NCI-H526 (cell line): ENCODE measurements at regions not wholly inside any gene's neighbourhood (a gene's known extent, or its start where the extent isn't known, plus 50 kb on each side); places are given as distances from the start of the nearest gene placed in this dataset.
A peak's percentile ranks its signal among the peaks of the same experiment; 100 is the strongest.

Source experiments
- DNase-seq, 2 experiments: peaks; one replicate each; lab custom pipeline; 2025; lab: John Stamatoyannopoulos, UW

DNA sequence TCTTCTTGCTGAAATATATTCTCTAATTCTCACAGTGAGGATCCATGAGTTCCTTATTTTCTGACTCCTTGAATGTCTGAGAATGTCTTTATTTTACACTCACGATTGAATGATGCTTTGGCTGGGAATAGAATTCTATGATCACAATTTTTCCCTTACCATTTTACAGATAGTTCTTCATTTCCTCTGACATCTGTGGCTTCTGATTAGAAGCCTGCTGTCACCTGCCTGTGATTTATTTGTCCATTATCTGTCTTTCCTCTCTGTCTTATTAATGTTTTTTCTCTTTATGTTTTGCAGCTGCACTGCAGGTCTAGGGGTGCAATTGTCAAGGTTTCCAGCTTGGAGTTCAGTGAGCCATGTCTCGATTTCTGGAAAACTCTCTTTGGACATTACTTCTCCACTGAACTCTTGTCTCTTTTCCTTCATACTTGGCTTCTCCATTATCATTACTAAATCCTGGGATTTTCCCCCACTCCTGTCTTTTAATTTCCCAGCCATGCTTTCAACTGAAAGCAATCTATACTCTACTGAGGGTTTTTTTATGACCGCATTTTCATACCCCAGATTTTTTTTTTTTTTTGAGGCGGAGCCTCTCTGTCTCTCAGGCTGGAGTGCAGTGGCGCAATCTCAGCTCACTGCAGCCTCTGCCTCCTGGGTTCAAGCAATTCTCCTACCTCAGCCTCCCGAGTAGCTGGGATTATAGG, 85.8 kb upstream of the PRNP start:
- no peak for DNase-seq

DNA sequence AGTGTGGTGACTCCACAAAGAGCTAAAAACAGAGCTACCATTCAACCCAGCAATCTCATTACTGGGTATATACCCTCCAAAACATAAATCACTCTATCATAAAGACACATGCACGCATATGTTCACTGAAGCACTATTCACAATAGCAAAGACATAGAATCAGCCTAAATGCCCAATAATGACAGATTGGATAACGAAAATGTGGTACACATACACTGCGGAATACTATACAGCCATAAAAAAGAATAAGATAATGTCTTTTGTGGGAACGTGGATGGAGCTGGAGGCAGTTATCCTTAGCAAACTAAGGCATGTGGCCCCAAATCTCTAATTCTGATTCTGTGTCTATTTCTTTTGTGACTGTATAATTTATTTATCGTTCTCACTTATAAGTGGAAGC, 89.0 kb upstream of the PRNP start:
- no peak for DNase-seq

- DNase-seq, result no peak
Observed at GRCh38 chr20:4593149-4593525, 93.1 kb upstream of the PRNP start.

DNA sequence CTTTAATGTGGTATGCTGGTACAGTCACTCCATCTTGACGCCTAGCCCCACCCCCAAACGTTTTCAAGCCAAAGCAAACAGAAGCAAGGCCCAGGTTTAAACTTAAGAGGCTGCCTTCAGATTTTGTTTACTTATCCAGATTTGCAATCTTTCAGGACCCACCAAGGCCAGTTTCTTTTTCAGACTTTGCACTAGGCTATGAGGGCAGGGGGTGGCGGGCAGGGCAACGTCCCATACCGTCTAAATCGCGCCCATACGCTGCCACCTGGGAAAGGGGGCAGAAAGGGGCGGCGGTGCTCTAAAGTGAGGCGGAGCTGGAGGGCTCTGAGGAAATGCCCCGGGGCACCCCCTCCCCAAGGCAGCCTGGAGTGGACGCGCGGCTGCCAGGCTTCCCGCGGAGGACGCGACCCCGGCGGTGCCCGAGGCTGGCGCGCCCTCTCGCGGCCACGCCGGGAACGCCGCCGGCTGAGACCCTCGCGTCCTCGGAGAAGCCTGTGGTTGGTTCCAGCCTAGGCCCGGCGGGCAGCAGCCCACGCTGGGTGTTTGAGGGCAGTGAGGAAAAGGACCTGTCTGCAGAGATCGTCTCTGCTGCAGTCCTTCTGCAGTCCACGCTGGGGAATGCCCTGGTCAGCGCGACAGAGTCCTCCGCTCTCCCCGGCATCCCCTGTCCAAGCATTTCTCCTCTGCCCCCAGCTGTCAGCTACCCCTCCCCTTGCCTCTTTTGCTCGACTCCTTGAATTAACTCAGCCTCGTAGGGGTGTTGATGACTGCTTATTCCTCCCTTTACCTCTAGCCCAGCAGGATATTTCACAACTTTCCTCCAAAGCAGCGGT, 93.7 kb upstream of the PRNP start:
- peak in 1 of 2 experiments; percentile 60 for DNase-seq

GRCh38 chr20:4591975-4592315, 94.3 kb upstream of the PRNP start:
- no peak for DNase-seq

- DNase-seq, result no peak
Observed at GRCh38 chr20:4585758-4586157, 100.5 kb upstream of the PRNP start.

GRCh38 chr20:4585104-4585753, 101.0 kb upstream of the PRNP start:
- no peak for DNase-seq

DNA sequence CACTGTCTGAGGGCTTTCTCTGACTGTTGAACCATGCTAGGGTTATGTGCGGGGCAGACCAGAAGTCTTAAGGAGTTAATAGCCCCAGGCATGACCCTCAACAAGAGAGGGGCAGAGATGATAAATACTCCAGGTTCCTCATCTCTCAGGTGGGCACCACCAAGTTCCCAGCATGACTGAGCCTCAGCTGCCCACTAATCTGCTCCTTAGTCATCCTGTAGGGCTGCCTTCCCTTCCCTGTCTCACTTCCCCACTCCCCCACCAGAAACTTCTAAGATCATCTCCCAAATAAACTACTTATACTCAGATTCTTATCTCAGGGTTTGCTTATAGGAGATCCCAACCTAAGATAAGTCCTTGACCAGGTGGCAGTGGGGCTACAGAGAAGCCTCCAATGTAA, 101.7 kb upstream of the PRNP start:
- no peak for DNase-seq

GRCh38 chr20:4581838-4582237, 104.4 kb upstream of the PRNP start:
- DNase-seq, result no peak

GRCh38 chr20:4578375-4578774, 107.9 kb upstream of the PRNP start:
- DNase-seq, result no peak

DNA sequence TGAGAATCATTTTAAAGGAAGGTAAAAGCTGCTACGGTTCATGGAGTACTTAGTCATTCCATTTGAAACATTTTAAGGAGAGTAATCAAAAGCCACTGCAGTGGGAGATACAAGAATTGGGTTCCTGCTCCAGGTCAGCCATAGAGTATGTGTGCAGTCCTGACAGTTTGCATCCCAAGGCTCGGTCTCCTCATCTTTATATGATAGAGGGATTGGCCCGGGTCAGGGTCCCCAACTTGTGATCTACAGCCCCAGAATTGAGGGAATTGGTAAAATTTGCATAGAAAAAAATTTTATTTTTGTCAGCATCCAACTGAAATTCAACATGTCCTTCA, 111.9 kb upstream of the PRNP start:
- no peak for DNase-seq

- no peak for DNase-seq
Observed at GRCh38 chr20:4573564-4574355, 112.5 kb upstream of the PRNP start.

DNA sequence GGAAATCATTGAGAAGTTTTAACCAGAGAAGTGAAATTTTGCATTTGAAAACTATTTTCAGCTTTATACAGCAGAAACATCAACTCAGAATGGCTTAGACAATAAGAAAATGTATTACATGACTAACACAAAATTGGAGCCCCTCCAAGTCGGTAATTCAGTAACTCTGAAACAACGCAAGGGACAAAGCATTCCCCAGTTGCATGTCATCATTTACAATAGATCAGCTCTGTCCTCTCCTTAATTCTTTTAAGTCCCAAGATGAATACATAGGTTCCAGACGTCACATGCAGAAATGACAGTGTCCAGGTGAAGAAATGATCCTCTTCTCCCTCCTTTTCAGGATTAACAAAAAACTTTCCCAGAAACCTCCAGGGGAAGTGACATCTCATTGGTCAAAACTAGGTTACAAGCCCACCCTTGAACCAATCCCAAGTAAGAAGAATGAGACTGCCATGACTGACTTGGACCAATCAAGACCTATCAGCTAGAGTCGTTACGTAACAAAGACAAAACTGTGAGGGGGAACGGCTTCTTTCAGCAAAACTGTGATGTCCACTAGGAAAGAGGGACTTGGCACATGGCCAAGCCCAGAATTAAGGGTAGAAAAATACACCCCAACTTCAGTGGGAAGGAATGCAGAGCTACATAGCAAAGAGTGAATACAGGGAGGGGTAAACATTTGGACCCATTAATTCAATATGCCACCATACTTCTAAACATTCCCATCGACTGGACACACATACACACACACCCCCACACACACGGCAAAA, 114.3 kb upstream of the PRNP start:
- no peak for DNase-seq

DNA sequence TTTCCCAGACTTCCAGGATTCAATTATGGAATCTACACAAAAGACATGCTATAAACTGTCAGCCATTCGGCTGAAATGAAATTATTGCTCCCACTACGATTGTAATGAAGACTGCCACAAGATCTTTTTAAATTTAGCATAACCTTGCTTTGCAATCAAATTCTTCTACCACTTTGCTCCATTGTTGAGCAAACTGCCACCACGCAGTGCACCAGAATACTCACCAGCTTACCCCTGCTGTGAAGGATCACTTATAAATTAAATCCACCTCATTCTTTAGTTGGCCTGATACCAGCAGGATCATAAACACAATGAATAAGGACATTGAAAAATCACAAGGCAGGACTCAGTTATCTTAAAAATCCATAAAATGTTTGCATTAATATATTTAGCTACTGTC, 116.4 kb upstream of the PRNP start:
- DNase-seq, result no peak

- no peak for DNase-seq
Observed at GRCh38 chr20:4569092-4569491, 117.2 kb upstream of the PRNP start.

DNA sequence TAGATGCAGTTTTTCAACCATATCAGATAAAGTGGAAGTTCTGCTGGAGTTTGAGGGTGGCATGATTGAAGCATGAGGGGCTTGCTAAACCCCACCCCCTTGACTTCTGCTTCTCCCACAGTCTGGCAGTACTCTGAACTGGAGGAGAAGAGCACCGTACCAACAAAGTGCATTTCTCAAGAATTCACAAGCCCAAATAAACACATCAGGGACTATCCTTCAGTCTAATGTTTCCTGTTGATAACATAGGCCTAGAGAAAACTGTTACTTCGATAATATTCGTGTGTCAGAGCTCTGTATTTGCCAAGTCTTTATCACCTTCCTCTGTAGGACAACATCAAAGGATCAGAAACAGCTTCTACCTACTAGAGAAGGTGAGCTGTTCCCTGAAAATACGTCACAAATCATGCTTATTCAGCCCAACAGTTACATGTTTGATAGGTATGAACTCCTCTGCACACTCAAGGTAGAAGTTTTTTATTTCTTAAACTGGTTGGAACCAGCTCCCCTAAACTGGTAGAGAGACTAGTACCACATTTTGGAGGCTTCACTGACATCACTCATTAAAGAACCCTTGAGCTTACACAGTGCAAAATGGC, 117.8 kb upstream of the PRNP start:
- no peak for DNase-seq

- DNase-seq, result no peak
Observed at GRCh38 chr20:4567170-4567569, 119.1 kb upstream of the PRNP start.

DNA sequence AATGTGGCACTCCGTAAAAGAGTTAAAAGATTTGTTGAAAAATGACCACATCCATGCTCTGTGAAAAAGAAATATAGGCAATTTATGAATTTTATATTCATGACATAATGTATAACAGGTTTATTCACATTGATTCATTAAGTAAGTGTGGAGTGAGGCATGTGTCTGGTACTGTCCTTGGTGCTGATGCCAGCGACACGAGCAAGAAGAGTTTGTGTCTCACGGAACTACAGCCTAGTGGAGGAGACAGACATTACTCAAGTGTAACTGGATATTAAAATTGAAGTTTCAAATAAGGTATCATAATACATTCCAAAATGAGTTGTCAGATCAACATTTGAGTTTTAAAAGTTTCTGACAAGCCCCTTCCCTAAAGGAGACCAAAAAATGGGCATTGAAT, 122.7 kb upstream of the PRNP start:
- no peak for DNase-seq

GRCh38 chr20:4563031-4563430, 123.2 kb upstream of the PRNP start:
- no peak for DNase-seq

- no peak for DNase-seq
Observed at GRCh38 chr20:4560667-4561066, 125.6 kb upstream of the PRNP start.

DNA sequence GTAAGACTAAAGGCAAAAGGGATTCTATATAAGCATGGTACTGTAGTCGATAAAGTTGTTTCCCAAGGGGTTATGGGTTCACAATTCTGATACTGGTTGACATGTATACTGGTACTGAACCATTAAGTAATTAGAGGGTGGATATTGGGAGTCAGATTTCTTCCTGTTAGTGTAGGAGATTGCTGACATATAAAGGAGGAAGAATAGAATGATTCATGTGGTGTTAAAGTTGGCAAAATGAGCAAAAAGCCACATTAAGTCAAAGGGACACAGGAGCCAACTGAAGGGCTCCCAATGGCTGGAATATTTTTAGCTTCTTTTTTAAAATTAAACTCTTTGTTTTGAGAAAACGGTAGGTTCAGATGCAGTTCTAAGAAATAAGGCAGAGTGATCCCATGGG, 126.3 kb upstream of the PRNP start:
- no peak for DNase-seq
